ENCODE measurements at regions not wholly inside any gene's neighbourhood (a gene's known extent, or its start where the extent isn't known, plus 50 kb on each side); places are given as distances from the start of the nearest gene placed in this dataset.

DNA sequence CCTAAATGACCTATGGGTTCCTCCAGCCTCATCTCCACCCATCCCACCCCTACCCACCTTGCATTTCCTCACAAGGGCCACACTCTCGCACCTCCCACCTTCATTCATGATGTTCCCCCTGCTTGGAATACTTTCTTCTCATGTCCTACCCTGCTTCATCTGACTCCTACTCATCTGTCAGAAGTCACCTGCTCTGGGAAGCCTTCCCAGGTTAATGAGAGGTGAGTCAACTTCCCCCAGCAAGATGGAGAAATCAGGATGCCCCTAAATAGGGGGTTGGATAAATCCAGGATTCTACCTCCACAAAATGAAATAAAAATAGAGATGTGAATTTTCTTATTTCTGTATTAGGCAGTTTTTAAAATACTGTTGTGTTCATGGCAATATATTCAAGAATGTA lies 51.0 kb upstream of the WSB1 start:
- no peak for TF ChIP-seq EZH2 (IDR thresholded peaks at IDR 0.05; ENCODE audit: low read length)
- TF ChIP-seq, protein P1, sequence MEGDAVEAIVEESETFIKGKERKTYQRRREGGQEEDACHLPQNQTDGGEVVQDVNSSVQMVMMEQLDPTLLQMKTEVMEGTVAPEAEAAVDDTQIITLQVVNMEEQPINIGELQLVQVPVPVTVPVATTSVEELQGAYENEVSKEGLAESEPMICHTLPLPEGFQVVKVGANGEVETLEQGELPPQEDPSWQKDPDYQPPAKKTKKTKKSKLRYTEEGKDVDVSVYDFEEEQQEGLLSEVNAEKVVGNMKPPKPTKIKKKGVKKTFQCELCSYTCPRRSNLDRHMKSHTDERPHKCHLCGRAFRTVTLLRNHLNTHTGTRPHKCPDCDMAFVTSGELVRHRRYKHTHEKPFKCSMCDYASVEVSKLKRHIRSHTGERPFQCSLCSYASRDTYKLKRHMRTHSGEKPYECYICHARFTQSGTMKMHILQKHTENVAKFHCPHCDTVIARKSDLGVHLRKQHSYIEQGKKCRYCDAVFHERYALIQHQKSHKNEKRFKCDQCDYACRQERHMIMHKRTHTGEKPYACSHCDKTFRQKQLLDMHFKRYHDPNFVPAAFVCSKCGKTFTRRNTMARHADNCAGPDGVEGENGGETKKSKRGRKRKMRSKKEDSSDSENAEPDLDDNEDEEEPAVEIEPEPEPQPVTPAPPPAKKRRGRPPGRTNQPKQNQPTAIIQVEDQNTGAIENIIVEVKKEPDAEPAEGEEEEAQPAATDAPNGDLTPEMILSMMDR (optimal IDR thresholded peaks at IDR 0.05 in 1 of 3, IDR thresholded peaks at IDR 0.05 in 1 of 3, conservative IDR thresholded peaks at IDR 0.05 in 1 of 3; ENCODE audit: extremely low read depth in 1 of 3, insufficient read depth in 2 of 3, low read length in 3 of 3) = no peak

Data from keratinocyte (primary cell).